ENCODE measurements at regions not wholly inside any gene's neighbourhood (a gene's known extent, or its start where the extent isn't known, plus 50 kb on each side); places are given as distances from the start of the nearest gene placed in this dataset.

DNA sequence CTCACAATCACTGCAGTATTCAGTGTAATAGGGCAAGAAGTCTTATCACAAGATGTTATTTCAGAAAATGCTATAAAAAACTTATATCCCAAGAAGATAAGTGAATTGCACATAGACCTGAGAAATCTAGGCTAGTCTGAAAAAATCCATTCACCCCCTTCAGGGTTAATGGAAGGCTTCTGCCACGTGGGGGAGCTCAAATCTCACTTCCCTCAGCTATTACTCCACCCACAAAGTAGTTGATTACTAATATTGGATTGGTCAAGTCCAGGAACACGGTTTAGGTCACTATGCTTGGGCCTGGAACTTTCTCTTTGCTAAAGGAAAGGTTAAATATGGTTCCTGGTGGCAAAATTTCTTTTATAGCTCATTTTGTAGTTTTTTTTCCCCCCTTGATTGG is 51.2 kb upstream of the ADAM23 start:
- DNase-seq (ENCODE audit: low spot score) (peak; percentile 60), ATAC-seq (peak; percentile 96)
- POLR2A ChIA-PET, result no interaction called here
- Mint-ChIP-seq H3K27me3 (ENCODE audit: low read depth) (peaks cover 5% of the 10 kb centered on the region), H3K27ac (no peak overlapping the region), H3K9me3 (peaks cover 24% of the 10 kb centered on the region), H3K36me3 (peaks cover 13% of the 10 kb centered on the region), H3K4me3 (no peak overlapping the region), H3K4me1 (0 out of 2 replicates have a peak, but pooled peaks cover 2% of the 10 kb centered on the region)
- no peak for TF ChIP-seq HMGA2 (CRISPR knock-in tag; IDR thresholded peaks at IDR 0.05)
- TF ChIP-seq, protein P1, sequence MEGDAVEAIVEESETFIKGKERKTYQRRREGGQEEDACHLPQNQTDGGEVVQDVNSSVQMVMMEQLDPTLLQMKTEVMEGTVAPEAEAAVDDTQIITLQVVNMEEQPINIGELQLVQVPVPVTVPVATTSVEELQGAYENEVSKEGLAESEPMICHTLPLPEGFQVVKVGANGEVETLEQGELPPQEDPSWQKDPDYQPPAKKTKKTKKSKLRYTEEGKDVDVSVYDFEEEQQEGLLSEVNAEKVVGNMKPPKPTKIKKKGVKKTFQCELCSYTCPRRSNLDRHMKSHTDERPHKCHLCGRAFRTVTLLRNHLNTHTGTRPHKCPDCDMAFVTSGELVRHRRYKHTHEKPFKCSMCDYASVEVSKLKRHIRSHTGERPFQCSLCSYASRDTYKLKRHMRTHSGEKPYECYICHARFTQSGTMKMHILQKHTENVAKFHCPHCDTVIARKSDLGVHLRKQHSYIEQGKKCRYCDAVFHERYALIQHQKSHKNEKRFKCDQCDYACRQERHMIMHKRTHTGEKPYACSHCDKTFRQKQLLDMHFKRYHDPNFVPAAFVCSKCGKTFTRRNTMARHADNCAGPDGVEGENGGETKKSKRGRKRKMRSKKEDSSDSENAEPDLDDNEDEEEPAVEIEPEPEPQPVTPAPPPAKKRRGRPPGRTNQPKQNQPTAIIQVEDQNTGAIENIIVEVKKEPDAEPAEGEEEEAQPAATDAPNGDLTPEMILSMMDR (IDR thresholded peaks at IDR 0.05), result peak; percentile 52
- CTCF ChIA-PET, result interaction anchor here (0.5 to 1.4 kb wide), 11 partner anchors 13 to 294 kb away, joined by 3 to 7 read pairs (median 3); partner anchors contain the start of genes EEF1B2, FAM237A and NDUFS1
